ENCODE measurements at regions not wholly inside any gene's neighbourhood (a gene's known extent, or its start where the extent isn't known, plus 50 kb on each side); places are given as distances from the start of the nearest gene placed in this dataset.
"Not testable (repeated sequence)": the region's sequence is repeated elsewhere in the genome, so short reads cannot be mapped to it uniquely, and the experiment has no call there.

DNA sequence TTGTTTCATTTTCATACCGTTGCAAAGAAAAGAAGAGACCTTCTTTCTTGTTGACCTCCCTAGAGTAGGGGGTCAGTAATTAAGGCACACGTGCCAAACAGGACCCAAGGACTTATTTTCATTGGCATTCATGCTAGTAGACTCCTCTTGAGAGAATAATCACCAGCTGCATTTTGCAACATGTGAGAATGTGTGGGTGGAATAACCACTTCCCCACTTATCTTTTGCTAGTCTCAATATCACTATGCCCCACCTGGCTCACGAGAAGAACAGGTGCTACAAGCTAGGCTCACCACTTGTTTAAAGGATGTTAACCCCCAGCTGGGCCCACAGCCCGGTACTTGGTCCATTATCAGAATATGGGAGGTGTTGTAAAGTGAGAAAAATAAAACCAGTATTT is 460.7 kb upstream of the MEF2C start:
- no peak for DNase-seq (ENCODE audit: low read depth)

GRCh38 chr5:89342106-89342876 is 459.3 kb upstream of the MEF2C start:
- no peak for DNase-seq (ENCODE audit: low read depth)

DNA sequence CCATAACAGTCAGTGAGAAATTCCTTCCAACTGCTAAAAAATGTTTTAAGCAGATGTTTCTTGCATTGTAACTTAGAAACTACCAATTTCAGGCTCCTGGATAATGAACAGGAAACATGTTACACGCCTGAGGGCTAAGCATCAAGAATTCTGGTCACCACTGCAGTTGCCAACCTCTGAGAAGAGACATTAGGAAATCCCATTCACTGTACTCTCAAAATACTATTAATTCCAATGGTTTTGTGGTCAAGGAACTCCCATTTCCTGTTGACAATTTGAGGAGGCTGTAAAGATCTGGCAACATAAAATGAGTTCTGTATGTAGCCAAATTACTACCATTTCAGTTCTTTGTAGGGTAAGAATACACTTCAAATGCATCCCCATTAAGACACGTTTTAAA is 456.0 kb upstream of the MEF2C start:
- no peak for DNase-seq (ENCODE audit: low read depth)

DNA sequence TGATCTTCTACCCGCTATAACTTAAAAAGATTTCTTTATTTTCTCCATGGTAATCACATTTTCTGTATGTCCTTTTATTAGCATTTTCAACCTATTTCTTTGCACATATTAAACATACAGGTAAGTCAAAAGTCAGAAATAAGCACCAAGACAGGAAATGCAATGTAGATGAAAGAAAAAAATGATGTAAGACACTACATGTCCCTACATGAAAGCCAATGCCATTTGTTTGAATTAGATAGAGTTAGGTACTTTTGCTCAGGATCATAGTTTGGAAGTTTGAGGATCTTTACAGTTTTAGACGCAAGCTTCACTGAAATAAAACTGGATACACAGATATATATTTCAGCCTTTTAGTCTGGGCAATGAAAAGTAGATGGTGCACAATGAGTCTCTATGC is 453.1 kb upstream of the MEF2C start:
- DNase-seq (ENCODE audit: low read depth): no peak

- no peak for DNase-seq (ENCODE audit: low read depth)
Measured at GRCh38 chr5:89330140-89330539, 447.2 kb upstream of the MEF2C start.

DNA sequence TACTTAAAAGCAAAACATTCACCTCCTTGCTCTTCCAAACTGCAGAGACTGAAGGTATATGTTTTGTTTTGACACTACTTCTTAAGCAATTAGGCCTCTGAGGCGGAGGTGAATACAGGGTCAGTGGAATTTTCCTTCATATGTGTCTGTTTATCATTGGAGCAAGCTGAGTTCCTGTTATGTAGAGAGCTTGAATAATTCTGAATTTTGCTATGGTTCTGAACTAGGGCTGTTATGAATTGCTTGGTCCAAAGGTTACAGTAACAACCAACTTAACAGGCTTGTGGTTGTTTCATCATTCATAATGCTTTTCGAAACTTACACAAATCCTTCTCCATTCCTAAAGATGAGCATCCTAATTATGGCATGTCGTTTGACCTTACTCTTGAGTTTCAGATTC is 444.6 kb upstream of the MEF2C start:
- DNase-seq (ENCODE audit: low read depth): no peak

GRCh38 chr5:89324990-89325389 is 442.0 kb upstream of the MEF2C start:
- DNase-seq (ENCODE audit: low read depth): no peak

- DNase-seq (ENCODE audit: low read depth): no peak
Measured at GRCh38 chr5:89320421-89321277, 437.7 kb upstream of the MEF2C start.

GRCh38 chr5:89317838-89318237 is 434.9 kb upstream of the MEF2C start:
- DNase-seq (ENCODE audit: low read depth): not testable (repeated sequence)

- no peak for DNase-seq (ENCODE audit: low read depth)
Measured at GRCh38 chr5:89315286-89316100, 432.5 kb upstream of the MEF2C start.

DNA sequence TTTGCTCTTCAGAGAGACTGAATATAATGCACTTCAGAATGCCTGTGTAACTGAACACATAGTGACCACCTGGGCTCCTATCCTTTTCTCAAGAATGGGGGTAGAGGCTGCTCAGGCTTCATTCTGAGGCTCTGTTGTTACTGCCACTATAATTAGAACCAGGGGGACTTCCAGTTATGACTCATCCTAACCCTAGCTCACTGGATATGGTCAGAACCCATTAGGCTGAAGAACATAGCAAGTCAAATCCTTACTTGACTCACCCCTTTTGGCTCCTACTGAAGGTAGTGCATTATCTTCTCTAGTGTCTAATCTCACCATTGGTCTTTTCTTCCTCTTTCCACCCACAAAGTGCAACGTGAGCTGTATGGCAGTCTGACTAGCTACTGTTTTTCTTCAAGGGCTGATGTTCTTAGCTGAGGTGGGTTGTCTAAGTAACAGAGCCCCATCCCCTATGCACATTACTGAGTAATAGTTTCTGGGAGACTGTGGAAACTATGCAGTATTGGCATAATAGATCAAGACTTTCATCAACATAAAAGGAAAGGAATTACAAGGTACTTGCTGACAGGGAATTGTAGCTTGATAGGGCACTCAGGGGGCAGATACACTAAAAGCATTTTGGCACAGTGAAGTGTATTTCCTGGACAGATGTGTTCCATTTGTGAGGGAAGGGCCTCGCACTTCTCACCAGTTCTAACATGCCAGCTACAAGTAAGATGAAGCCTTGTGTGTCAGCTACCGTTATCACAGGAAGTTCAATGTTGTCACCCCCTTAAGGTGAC is 431.0 kb upstream of the MEF2C start:
- no peak for DNase-seq (ENCODE audit: low read depth)

DNA sequence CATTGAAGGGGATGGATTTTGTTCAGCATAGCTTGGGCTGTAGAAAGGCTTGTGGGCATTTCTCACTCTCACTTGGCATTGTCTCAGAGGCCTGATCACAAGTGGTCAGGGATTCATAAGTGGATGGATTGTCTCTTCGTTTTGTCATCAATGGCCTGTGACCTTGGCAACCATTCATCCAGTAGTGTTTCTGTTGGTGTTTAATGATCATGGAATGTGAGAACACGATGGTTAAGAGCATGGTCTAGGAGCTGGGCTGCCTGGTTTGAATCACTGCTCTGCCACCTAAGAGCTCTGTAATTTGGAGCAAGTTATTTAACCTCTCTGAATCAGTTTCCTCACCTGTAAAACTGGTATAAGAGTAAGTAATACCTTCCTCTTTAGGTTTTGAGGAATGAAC is 430.1 kb upstream of the MEF2C start:
- no peak for DNase-seq (ENCODE audit: low read depth)

DNA sequence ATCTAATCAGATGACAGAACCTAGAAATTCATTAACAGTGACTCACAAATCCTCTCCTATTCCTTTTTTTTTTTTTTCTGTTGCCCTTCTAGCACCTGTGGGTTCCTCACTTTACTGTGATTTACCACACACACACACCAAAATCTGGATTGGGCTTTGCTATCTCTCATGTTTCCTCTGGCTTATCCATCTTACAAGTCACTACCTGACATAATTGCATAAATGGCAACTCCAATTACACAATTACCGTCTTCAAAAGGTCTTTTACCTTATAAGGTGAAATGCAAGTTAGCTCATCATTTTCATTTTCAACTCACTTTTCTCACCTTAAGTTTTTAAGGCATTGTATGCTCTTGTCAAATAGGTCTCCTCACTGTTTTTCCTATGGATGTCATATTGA is 426.3 kb upstream of the MEF2C start:
- DNase-seq (ENCODE audit: low read depth): no peak

DNA sequence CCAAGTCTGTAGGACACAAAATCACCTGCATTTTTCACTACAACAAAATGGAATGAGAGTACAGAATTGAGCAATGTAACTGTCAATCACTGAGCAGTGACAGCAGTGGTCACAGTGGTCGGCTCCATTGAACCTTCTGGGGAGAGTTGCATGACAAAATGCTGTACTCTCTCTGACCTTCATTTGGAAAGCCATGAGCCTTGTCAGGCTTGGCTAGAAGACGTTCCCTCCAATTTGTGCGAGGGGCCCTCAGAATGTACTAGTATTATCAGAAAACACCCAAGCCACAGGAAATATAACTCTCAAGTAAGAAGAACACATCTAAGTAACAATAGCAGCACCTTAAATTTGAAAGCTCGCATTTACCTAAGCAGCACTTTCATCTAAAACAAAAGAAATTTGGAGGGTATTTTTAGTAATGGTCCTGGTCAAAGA is 425.6 kb upstream of the MEF2C start:
- no peak for DNase-seq (ENCODE audit: low read depth)

DNA sequence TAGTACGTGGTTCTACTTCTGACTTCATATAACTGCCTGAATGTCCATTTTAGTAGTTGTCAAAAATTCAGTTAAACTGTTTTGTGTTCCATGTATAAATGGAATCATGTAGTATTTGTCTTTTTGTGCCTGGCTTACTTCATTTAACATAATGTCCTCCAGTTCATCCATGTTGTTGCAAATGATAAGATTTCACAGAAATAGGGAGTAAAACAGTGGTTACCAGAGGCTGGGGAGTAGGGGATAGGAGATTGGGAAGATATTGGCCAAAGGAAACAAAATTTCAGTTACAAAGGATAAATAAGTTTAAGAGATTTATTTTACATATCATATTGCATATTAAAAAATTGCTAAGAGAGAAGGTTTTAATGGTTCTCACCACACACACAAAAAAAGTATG is 425.0 kb upstream of the MEF2C start:
- DNase-seq (ENCODE audit: low read depth): no peak

DNA sequence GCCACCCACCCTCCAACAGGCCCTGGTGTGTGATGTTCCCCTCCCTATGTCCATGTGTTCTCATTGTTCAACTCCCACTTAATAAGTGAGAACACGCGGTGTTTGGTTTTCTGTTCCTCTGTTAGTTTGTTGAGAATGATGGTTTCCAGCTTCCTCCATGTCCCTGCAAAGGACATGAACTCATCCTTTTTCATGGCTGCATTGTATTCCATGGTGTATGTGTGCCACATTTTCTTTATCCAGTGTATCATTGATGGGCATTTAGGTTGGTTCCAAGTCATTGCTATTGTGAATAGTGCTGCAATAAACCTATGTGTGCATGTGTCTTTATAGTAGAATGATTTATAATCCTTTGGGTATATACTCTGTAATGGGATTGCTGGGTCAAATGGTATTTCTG is 424.2 kb upstream of the MEF2C start:
- not testable (repeated sequence) for DNase-seq (ENCODE audit: low read depth)

- no peak for DNase-seq (ENCODE audit: low read depth)
Measured at GRCh38 chr5:89303033-89303480, 420.1 kb upstream of the MEF2C start.

DNA sequence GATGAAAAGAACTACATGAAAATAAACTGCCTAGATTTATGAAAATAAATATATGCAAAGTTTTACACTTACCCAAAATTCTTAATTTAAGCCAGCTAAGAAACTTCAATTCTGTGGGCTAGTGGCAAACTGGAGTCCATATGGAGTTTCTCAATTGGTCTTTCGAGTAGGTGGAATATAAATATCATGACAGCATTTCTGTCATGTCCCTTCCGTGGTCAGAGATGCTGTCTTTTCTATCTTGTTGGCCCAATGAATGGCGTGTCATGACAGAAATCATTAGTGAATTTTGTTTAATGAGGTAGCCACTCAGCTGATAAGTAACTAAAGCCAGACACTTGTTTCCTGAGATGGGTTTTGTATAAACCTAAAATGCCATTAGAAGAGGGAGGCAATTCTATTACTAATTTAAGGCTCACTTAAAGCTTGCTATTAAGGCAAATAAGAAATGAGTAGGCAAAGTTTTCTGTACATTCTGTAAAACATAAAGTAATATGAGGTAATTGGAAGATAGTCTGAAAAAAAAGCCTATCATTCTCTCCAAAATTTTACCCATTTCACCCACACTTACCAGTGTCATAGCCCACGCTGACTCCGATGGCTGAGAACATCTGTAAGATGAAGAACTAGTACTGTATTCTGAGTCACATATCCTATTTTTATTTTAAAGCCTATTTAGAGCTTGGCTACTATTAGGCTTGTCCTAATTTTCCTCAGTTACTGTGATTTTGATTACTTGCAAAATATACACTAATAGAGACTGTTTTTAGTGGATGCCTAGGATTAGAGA is 419.3 kb upstream of the MEF2C start:
- DNase-seq (ENCODE audit: low read depth): no peak

DNA sequence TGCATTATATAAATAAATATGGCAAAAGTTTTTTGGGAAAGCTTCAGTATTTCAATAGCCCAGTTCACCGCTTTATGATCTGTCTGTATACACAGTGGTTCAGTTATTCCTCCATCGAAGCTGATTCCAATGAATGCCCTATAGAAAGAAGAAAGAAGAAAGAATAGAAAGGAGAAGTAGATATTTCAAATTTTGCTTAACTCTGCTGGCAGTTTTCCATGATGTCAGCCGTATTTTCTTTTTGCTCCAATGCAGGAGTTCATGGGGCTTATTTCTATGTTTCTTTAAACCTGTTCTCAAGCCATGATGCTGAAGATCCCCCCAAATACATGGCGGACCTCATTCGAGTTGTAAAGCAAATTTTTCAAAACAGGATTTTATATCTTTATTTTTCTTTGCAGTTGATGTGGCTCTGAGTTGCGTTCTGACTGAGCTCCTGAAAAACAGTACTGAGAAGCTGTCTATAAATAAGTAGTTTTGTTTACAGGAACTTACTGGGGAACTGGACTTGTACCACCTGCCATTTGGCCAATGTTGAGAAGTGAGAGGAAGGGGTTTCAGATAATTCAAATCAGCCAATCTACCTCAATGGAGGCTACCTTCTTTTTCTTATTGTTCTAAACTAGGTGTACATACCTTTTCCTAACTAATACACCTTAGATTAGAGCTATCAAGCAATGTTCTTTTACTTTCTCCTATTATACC is 418.5 kb upstream of the MEF2C start:
- no peak for DNase-seq (ENCODE audit: low read depth)

DNA sequence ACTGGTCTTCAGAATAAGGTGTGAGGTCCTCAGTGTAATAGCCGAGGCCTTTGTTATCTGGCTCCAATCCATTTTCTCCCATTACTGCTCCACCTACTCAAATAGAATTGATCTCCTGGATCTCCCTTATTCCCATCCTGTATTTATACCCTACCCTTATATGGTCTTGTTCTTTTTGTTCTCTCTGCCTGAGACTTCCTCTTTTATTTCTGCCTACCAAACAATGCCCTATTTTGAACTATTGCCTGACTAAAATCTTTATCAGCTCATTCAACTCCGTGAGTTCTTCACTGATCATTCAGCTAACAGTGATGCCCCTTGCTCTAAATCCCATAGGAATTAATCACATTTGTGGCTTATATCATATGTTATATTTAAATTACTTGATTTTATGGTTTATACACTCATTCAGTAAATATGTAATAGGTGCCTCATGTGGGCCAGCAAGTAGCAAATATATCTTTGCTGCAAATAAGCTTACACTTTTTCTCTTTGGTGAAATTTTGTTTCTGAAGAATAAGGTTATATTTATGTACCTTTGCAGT is 417.5 kb upstream of the MEF2C start:
- DNase-seq (ENCODE audit: low read depth): no peak
